ENCODE measurements at regions not wholly inside any gene's neighbourhood (a gene's known extent, or its start where the extent isn't known, plus 50 kb on each side); places are given as distances from the start of the nearest gene placed in this dataset.

GRCh38 chr3:82005266-82005665, 243.8 kb upstream of the GBE1 start:
- WGBS, 2 donors = 74 to 85% methylated on average over 3 of the region's 3 CpGs
- no peak overlapping the region for H3K27ac ChIP-seq
- no peak for DNase-seq
- H3K36me3 ChIP-seq (ENCODE audit: low read depth, missing control alignments) = no peaks in the 10 kb centered on the region
- H3K4me1 ChIP-seq = no peaks in the 10 kb centered on the region
- TF ChIP-seq POLR2A (IDR thresholded peaks at IDR 0.05) = no peak
- no peak for TF ChIP-seq CTCF (IDR thresholded peaks at IDR 0.05)
- H3K4me3 ChIP-seq = no peak overlapping the region
- no peaks in the 10 kb centered on the region for H3K27me3 ChIP-seq
- intact Hi-C loops (cut with DNase I; ENCODE audit: low total_unique reads) = no loop called here
- H3K9me3 ChIP-seq = no peaks in the 10 kb centered on the region

GRCh38 chr3:82004266-82004665, 242.8 kb upstream of the GBE1 start:
- DNase-seq = no peak
- no peak overlapping the region for H3K4me3 ChIP-seq
- TF ChIP-seq CTCF (IDR thresholded peaks at IDR 0.05) = no peak
- no peak for TF ChIP-seq POLR2A (IDR thresholded peaks at IDR 0.05)
- intact Hi-C loops (cut with DNase I; ENCODE audit: low total_unique reads) = no loop called here
- no peak overlapping the region for H3K27ac ChIP-seq
- H3K4me1 ChIP-seq = no peaks in the 10 kb centered on the region
- no peaks in the 10 kb centered on the region for H3K27me3 ChIP-seq
- 35 to 54% methylated on average over 2 of the region's 2 CpGs for WGBS, 2 donors
- no peaks in the 10 kb centered on the region for H3K9me3 ChIP-seq
- no peaks in the 10 kb centered on the region for H3K36me3 ChIP-seq (ENCODE audit: low read depth, missing control alignments)

GRCh38 chr3:82002986-82003642, 241.7 kb upstream of the GBE1 start:
- H3K27me3 ChIP-seq = no peaks in the 10 kb centered on the region
- TF ChIP-seq CTCF (IDR thresholded peaks at IDR 0.05) (no peak), POLR2A (IDR thresholded peaks at IDR 0.05) (no peak)
- WGBS, 2 donors = 88 to 92% methylated on average over 2 of the region's 2 CpGs

GRCh38 chr3:82002491-82002890, 241.0 kb upstream of the GBE1 start:
- no peaks in the 10 kb centered on the region for H3K36me3 ChIP-seq (ENCODE audit: low read depth, missing control alignments)
- no peaks in the 10 kb centered on the region for H3K27me3 ChIP-seq

More at GRCh38 chr3:82002986-82003642, 241.7 kb upstream of the GBE1 start:
- Histone ChIP-seq H3K36me3 (ENCODE audit: low read depth, missing control alignments) (no peaks in the 10 kb centered on the region), H3K27ac (no peak overlapping the region), H3K4me3 (no peak overlapping the region), H3K9me3 (no peaks in the 10 kb centered on the region), H3K4me1 (peaks cover 2% of the 10 kb centered on the region)
- no peak for DNase-seq
- intact Hi-C loops (cut with DNase I; ENCODE audit: low total_unique reads) = no loop called here

More at GRCh38 chr3:82002491-82002890, 241.0 kb upstream of the GBE1 start:
- no peak overlapping the region for H3K4me3 ChIP-seq
- DNase-seq = no peak
- no peaks in the 10 kb centered on the region for H3K9me3 ChIP-seq
- no peak overlapping the region for H3K27ac ChIP-seq
- intact Hi-C loops (cut with DNase I; ENCODE audit: low total_unique reads) = no loop called here
- TF ChIP-seq CTCF (IDR thresholded peaks at IDR 0.05) = no peak
- TF ChIP-seq POLR2A (IDR thresholded peaks at IDR 0.05) = no peak
- peaks cover 5% of the 10 kb centered on the region for H3K4me1 ChIP-seq
- WGBS, 2 donors = 75 to 87% methylated on average over 2 of the region's 2 CpGs

All from testis (tissue), 2 donors.